Head of caudate nucleus (tissue), 42 donors: ENCODE measurements at regions not wholly inside any gene's neighbourhood (a gene's known extent, or its start where the extent isn't known, plus 50 kb on each side); places are given as distances from the start of the nearest gene placed in this dataset.
"Not testable (repeated sequence)": the region's sequence is repeated elsewhere in the genome, so short reads cannot be mapped to it uniquely, and the experiment has no call there.

Experiments
- DNase-seq, 42 donors: peaks; one replicate each; pipeline versions ENCODE4 v3.0.0 to v3.0.0-alpha.2; 2020 to 2021; ENCODE audit warnings: mixed read lengths in 7 of 42
- intact Hi-C: fragments of 100-400 bp; cut with DNase I; formaldehyde crosslinking; loops from one replicate; pipeline ENCODE4 v1.15.0; 2022

GRCh38 chr16:35192993-35193392, 1733.6 kb downstream of the TP53TG3F start:
- peak in 3 of 42 donors; percentile 18 to 31 (median 23) for DNase-seq

GRCh38 chr16:35193956-35194355, 1734.5 kb downstream of the TP53TG3F start:
- intact Hi-C loops = no loop called here
- peak in 2 of 42 donors; percentile 8 to 12 for DNase-seq

More at GRCh38 chr16:35192993-35193392, 1733.6 kb downstream of the TP53TG3F start:
- intact Hi-C loops = no loop called here

- DNase-seq = peak in 3 of 42 donors; percentile 10 to 28 (median 24)
- intact Hi-C loops = no loop called here
Observed at GRCh38 chr16:35194681-35195080, 1735.3 kb downstream of the TP53TG3F start.

GRCh38 chr16:35195173-35195863, 1735.9 kb downstream of the TP53TG3F start:
- intact Hi-C loops = no loop called here
- DNase-seq = peak in 3 of 42 donors; percentile 22 to 31 (median 29)

- peak in 2 of 42 donors; percentile 23 to 31 for DNase-seq
- intact Hi-C loops = no loop called here
Observed at GRCh38 chr16:35195864-35196216, 1736.4 kb downstream of the TP53TG3F start.

- DNase-seq = peak in 3 of 42 donors; percentile 21 to 28 (median 23)
- intact Hi-C loops = no loop called here
Observed at GRCh38 chr16:35196313-35196712, 1736.9 kb downstream of the TP53TG3F start.

- peak in 2 of 42 donors; percentile 13 to 25 for DNase-seq
- intact Hi-C loops = no loop called here
Observed at GRCh38 chr16:35197656-35198055, 1738.2 kb downstream of the TP53TG3F start.

GRCh38 chr16:35198223-35199199, 1739.1 kb downstream of the TP53TG3F start:
- DNase-seq = peak in 3 of 42 donors; percentile 23 to 36 (median 25)
- intact Hi-C loops = no loop called here

GRCh38 chr16:35200662-35201061, 1741.2 kb downstream of the TP53TG3F start:
- intact Hi-C loops = no loop called here
- DNase-seq = peak in 2 of 42 donors; percentile 14 to 22

GRCh38 chr16:35201151-35201550, 1741.7 kb downstream of the TP53TG3F start:
- intact Hi-C loops = no loop called here
- peak in 3 of 42 donors; percentile 15 to 29 (median 27) for DNase-seq

- intact Hi-C loops = no loop called here
- DNase-seq = peak in 2 of 42 donors; percentile 8 to 17
Observed at GRCh38 chr16:35203636-35204035, 1744.2 kb downstream of the TP53TG3F start.

GRCh38 chr16:35207059-35207999, 1747.9 kb downstream of the TP53TG3F start:
- intact Hi-C loops = no loop called here
- DNase-seq = peak in 3 of 42 donors; percentile 6 to 39 (median 33)

GRCh38 chr16:35208001-35208935, 1748.9 kb downstream of the TP53TG3F start:
- DNase-seq = peak in 1 of 42 donors; percentile 26
- intact Hi-C loops = no loop called here

- intact Hi-C loops = no loop called here
- DNase-seq = no peak
Observed at GRCh38 chr16:35210681-35211433, 1751.4 kb downstream of the TP53TG3F start.

- no peak for DNase-seq
- intact Hi-C loops = no loop called here
Observed at GRCh38 chr16:35214840-35215239, 1755.4 kb downstream of the TP53TG3F start.

- intact Hi-C loops = no loop called here
- DNase-seq = no peak
Observed at GRCh38 chr16:35215287-35215686, 1755.9 kb downstream of the TP53TG3F start.

- intact Hi-C loops, DNase-seq: not testable (repeated sequence)
Observed at GRCh38 chr16:35216261-35216660, 1756.8 kb downstream of the TP53TG3F start.
